ENCODE measurements at regions not wholly inside any gene's neighbourhood (a gene's known extent, or its start where the extent isn't known, plus 50 kb on each side); places are given as distances from the start of the nearest gene placed in this dataset.

DNA sequence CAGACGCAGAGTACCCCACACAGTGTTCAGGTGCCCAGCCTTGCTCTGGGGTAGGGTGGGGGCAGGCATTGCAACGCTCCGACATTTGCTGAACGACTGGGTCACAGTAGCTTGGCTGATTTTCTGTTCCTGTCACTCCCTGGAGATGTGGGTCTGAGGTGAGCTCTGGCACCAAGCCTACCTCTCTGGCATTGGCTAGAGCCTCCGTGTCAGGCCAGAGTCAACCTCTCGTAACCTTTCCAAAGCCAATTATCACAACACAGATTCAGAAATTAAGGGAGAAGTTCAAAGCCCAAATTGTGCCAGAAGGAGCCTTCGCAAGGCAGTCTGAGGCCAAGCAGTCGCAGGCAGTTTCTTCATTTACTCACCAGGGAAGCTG lies 117.2 kb downstream of the IRS2 start:
- Histone ChIP-seq H3K9me3 (replicated peaks; ENCODE audit: low read length) (no peaks in the 10 kb centered on the region), H3K36me3 (ENCODE audit: insufficient read depth, low read length) (no peaks in the 10 kb centered on the region), H3K4me2 (ENCODE audit: low read length) (no peak overlapping the region), H3K27me3 (ENCODE audit: control insufficient read depth, insufficient read depth, low read length) (no peaks in the 10 kb centered on the region), H3K9ac (ENCODE audit: low read depth, low read length) (no peak overlapping the region), H3K4me1 (ENCODE audit: control insufficient read depth, insufficient read depth, low read length) (peaks cover 8% of the 10 kb centered on the region), H3K4me3 (ENCODE audit: low read length) (no peak overlapping the region)

DNA sequence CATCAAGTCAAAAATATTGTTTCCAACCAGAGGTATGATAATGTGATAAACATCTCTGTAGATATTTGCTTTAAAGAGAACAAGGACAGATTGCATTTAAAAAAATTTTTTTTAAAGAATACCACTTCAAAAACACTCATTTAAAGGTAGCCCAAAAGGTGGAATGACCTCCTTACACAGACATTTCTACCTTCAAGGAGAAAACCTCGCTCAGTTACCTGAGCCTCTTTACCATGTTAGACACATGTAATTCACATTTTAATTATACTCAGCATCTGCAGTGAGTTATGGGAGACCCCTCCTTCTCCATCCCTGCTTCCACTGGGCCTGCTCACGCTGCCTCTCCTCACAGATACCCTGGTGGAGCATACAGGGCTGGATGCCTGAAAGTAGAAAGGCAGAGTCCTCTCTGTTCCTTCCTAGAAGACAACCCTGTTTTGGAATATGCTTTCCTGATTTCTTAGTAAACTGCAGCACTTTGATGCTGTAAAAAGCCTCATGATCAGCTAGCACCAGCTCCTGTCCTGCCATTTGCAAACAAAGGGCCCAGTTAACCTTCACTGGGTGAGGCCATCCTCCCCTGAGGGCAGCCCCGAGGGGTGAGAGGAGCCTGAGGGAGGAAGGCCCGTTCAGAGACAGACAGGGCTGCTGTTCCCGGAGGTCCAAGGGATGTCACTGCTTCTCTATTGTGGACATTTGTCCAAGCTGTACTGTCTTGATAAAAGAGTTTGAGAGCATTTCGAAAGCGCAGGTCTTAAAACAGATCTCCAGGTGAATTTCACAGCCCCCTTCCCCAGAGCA lies 117.8 kb downstream of the IRS2 start:
- H3K4me3 ChIP-seq (ENCODE audit: low read length), result no peak overlapping the region

DNA sequence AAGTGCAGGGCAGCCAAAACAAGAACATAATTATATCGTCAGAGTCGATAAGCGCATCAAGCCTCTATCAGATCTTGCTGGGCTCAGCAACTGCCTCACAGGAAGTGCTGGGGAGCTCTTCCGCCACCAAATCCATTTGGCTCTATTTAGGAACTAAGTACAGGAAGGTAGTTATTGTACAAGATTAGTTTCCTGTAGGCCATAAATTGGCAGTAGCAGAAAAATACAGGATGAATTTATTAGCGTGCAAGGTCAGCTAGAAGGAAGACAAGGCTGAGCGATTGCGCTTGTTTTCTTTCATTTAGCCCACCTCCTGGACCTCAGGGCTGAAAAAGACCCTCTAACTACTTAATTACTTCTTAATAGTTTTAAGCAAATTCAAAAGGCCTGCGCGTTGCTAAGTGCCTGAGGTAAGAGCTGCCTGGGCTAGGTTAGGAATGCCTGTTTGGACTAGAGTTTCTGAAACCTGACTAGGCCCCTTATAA lies 118.5 kb downstream of the IRS2 start:
- Histone ChIP-seq H3K36me3 (ENCODE audit: insufficient read depth, low read length) (no peaks in the 10 kb centered on the region), H3K9me3 (replicated peaks; ENCODE audit: low read length) (no peaks in the 10 kb centered on the region), H3K4me2 (ENCODE audit: low read length) (no peak overlapping the region), H3K27me3 (ENCODE audit: control insufficient read depth, insufficient read depth, low read length) (no peaks in the 10 kb centered on the region), H3K4me1 (ENCODE audit: control insufficient read depth, insufficient read depth, low read length) (peaks cover 8% of the 10 kb centered on the region), H3K4me3 (ENCODE audit: low read length) (no peak overlapping the region), H3K9ac (ENCODE audit: low read depth, low read length) (no peak overlapping the region)

More for the DNA sequence above, 117.8 kb downstream of the IRS2 start:
- H3K36me3 ChIP-seq (ENCODE audit: insufficient read depth, low read length), result no peaks in the 10 kb centered on the region
- no peaks in the 10 kb centered on the region for H3K9me3 ChIP-seq (replicated peaks; ENCODE audit: low read length)
- no peaks in the 10 kb centered on the region for H3K27me3 ChIP-seq (ENCODE audit: control insufficient read depth, insufficient read depth, low read length)
- H3K9ac ChIP-seq (ENCODE audit: low read depth, low read length), result no peak overlapping the region
- peaks cover 8% of the 10 kb centered on the region for H3K4me1 ChIP-seq (ENCODE audit: control insufficient read depth, insufficient read depth, low read length)
- H3K4me2 ChIP-seq (ENCODE audit: low read length), result no peak overlapping the region

DNA sequence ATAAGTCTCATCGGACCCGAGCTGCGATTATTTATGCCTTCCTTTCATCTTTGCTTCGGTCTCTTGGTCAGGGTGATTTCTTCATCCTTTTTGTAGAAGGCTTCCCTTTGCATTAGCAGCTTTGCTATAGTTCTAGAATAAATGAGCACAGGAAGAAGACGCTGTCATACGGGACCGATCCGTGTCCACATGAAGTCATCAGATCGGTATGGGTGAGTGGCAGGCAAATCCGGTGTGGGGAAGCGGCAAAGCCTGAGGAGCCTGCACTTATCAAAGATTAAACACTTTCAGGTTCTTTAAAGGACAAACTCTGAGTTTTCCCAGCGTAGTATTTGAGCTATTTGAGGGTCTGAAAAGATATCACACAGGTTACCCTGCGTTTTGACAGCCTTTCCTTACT lies 119.3 kb downstream of the IRS2 start:
- Histone ChIP-seq H3K36me3 (ENCODE audit: insufficient read depth, low read length) (no peaks in the 10 kb centered on the region), H3K4me2 (ENCODE audit: low read length) (peak overlapping the region; percentile 57), H3K9me3 (replicated peaks; ENCODE audit: low read length) (no peaks in the 10 kb centered on the region), H3K27me3 (ENCODE audit: control insufficient read depth, insufficient read depth, low read length) (no peaks in the 10 kb centered on the region), H3K9ac (ENCODE audit: low read depth, low read length) (peak overlapping the region; percentile 2), H3K4me3 (ENCODE audit: low read length) (peak overlapping the region; percentile 16), H3K4me1 (ENCODE audit: control insufficient read depth, insufficient read depth, low read length) (peaks cover 8% of the 10 kb centered on the region)

DNA sequence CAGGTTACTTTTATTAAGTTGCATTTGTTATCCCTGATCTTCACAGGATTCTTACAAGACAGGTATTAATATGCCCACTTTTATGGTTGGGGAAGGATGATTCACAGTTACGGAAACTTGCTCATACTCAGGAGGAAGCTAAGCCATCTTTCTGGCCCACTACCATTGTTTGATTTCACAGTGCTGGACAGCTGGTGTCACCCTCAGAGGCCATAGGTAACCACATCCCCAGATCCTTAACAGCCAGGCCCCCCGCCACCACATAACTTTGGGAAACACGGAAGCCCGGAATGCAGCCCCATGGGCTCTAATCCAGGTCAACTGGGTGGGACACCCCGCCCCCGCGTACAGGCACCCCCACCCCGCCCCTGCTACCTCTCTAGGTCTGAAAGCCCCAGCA lies 119.7 kb downstream of the IRS2 start:
- H3K4me1 ChIP-seq (ENCODE audit: control insufficient read depth, insufficient read depth, low read length), result peaks cover 8% of the 10 kb centered on the region
- no peaks in the 10 kb centered on the region for H3K36me3 ChIP-seq (ENCODE audit: insufficient read depth, low read length)
- no peaks in the 10 kb centered on the region for H3K27me3 ChIP-seq (ENCODE audit: control insufficient read depth, insufficient read depth, low read length)
- H3K9ac ChIP-seq (ENCODE audit: low read depth, low read length), result no peak overlapping the region
- H3K4me3 ChIP-seq (ENCODE audit: low read length), result no peak overlapping the region
- peak overlapping the region; percentile 57 for H3K4me2 ChIP-seq (ENCODE audit: low read length)
- H3K9me3 ChIP-seq (replicated peaks; ENCODE audit: low read length), result no peaks in the 10 kb centered on the region

DNA sequence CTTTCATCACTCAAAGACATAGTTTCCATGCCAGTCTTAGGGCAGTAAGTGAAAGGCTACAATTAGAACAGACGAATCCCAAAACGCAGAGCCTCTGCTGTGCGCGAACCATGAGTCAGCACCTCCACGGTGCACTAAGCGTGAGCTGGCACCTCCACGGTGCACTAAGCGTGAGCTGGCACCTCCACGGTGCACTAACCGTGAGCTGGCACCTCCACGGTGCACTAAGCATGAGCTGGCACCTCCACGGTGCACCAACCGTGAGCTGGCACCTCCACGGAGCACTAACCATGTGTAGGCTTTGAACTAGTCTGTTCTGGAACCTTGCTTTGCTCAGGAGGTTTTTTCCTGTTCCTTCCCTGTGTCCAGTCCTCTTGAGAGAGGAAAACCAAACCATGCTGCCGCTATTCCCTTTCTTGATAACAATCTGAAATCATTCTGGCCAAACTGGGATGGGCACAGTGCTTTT lies 120.6 kb downstream of the IRS2 start:
- no peak overlapping the region for H3K4me3 ChIP-seq (ENCODE audit: low read length)
- H3K9ac ChIP-seq (ENCODE audit: low read depth, low read length), result no peak overlapping the region
- no peaks in the 10 kb centered on the region for H3K27me3 ChIP-seq (ENCODE audit: control insufficient read depth, insufficient read depth, low read length)
- no peaks in the 10 kb centered on the region for H3K36me3 ChIP-seq (ENCODE audit: insufficient read depth, low read length)
- H3K9me3 ChIP-seq (replicated peaks; ENCODE audit: low read length), result no peaks in the 10 kb centered on the region
- no peak overlapping the region for H3K4me2 ChIP-seq (ENCODE audit: low read length)
- H3K4me1 ChIP-seq (ENCODE audit: control insufficient read depth, insufficient read depth, low read length), result peaks cover 8% of the 10 kb centered on the region

DNA sequence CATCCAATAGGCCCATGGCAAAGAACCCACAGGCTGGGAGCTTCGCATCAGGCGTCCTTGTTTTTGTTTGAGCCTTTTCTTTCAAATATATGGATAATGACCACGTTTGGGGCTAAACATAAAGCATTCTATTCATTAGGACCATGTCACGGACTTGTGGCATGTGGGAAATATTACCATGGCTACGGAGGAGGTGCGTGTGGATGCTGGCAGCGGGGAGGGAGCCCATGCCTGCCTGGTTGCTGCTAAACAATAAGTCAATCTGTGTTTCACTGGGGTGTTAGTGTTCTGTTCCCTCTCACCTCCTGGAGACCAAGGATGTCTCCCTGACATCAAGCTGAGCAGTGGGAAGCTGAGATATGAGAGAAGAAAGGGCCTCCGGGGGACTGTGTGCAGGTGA lies 121.1 kb downstream of the IRS2 start:
- Histone ChIP-seq H3K9ac (ENCODE audit: low read depth, low read length) (no peak overlapping the region), H3K36me3 (ENCODE audit: insufficient read depth, low read length) (no peaks in the 10 kb centered on the region), H3K4me3 (ENCODE audit: low read length) (no peak overlapping the region), H3K9me3 (replicated peaks; ENCODE audit: low read length) (no peaks in the 10 kb centered on the region), H3K4me2 (ENCODE audit: low read length) (no peak overlapping the region), H3K27me3 (ENCODE audit: control insufficient read depth, insufficient read depth, low read length) (no peaks in the 10 kb centered on the region), H3K4me1 (ENCODE audit: control insufficient read depth, insufficient read depth, low read length) (peaks cover 8% of the 10 kb centered on the region)

DNA sequence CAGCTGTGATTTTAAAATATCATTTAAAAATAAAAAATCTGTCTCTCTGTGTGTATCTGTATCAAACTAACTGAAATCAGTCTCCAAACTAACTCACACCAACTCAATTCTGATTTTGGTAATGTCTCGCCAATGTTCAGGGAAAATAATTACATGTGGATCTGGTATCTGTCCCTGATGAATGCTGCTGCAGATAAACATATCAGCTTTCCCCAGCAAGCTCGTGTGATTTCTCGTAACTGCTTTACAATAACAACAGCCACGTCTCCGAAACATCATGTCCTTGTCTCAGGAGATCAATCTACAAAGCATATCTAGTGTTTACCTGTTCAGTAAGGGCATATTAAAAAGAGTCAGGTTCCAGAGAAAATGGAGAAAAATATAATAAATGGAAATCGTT lies 129.0 kb downstream of the IRS2 start:
- H3K27me3 ChIP-seq (ENCODE audit: control insufficient read depth, insufficient read depth, low read length), result no peaks in the 10 kb centered on the region
- H3K4me1 ChIP-seq (ENCODE audit: control insufficient read depth, insufficient read depth, low read length), result no peaks in the 10 kb centered on the region
- H3K4me3 ChIP-seq (ENCODE audit: low read length), result no peak overlapping the region
- H3K9me3 ChIP-seq (replicated peaks; ENCODE audit: low read length), result no peaks in the 10 kb centered on the region
- no peak overlapping the region for H3K9ac ChIP-seq (ENCODE audit: low read depth, low read length)
- no peak overlapping the region for H3K4me2 ChIP-seq (ENCODE audit: low read length)
- no peaks in the 10 kb centered on the region for H3K36me3 ChIP-seq (ENCODE audit: insufficient read depth, low read length)

DNA sequence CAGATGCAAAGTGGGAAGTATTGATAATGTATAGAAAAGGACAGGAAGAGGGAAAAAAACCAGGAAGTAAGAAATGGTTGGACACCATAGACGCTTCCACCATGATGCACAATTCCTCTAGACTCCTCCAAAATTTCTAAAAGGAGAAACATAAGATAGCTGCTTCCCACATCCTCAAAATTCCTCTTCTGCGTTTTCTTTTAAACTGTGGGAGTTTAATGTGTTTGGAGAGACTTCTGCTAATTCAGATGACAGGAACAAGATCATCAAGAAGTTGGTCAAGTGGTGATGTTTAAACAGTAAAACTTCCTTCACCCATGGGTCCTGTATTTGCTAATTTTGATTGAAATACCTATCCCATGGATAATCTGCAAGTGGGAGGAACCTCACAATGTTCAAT lies 130.2 kb downstream of the IRS2 start:
- H3K4me1 ChIP-seq (ENCODE audit: control insufficient read depth, insufficient read depth, low read length), result no peaks in the 10 kb centered on the region
- H3K4me2 ChIP-seq (ENCODE audit: low read length), result no peak overlapping the region
- no peak overlapping the region for H3K4me3 ChIP-seq (ENCODE audit: low read length)
- no peak overlapping the region for H3K9ac ChIP-seq (ENCODE audit: low read depth, low read length)
- H3K27me3 ChIP-seq (ENCODE audit: control insufficient read depth, insufficient read depth, low read length), result no peaks in the 10 kb centered on the region
- H3K9me3 ChIP-seq (replicated peaks; ENCODE audit: low read length), result no peaks in the 10 kb centered on the region
- H3K36me3 ChIP-seq (ENCODE audit: insufficient read depth, low read length), result no peaks in the 10 kb centered on the region

DNA sequence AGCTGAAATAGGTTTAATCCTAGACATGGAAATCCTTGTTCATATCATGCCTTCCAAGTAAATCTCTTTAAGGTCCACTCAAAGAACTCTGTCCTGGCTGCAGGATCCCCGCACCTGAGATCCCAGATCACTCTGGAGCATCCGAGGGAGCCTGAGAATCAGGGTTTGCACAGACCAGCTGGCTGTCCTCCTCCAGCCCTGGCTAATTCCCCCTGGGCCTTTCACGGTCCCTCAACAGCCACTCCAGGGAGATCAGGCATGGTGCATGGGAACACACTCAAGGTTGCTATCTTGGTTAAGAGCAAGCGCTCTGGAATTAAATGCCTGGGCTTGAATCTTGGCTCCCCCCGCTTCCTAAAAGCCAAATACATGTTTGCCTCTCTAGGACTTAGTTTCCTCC lies 130.8 kb downstream of the IRS2 start:
- Histone ChIP-seq H3K9me3 (replicated peaks; ENCODE audit: low read length) (no peaks in the 10 kb centered on the region), H3K4me2 (ENCODE audit: low read length) (no peak overlapping the region), H3K4me3 (ENCODE audit: low read length) (no peak overlapping the region), H3K27me3 (ENCODE audit: control insufficient read depth, insufficient read depth, low read length) (no peaks in the 10 kb centered on the region), H3K9ac (ENCODE audit: low read depth, low read length) (no peak overlapping the region), H3K4me1 (ENCODE audit: control insufficient read depth, insufficient read depth, low read length) (no peaks in the 10 kb centered on the region), H3K36me3 (ENCODE audit: insufficient read depth, low read length) (no peaks in the 10 kb centered on the region)

DNA sequence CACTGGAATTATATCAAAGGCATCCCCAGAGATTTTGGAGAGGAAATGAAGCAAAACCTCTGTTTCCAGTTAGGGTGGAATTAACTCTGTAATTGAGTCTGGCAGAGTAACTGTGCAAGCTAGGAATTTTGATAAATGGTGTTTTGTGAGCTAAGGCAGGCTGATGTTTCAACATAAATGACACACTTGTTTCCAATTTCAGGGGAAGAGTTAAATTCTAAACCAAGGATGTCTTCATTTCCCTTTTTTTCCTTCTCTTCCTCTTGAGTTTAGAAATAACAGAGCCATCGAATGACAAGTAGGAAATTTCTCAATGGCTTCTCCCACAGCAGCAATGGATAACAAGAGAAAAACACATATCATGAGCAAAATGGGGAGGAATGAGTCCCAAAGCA lies 131.2 kb downstream of the IRS2 start:
- no peak overlapping the region for H3K4me3 ChIP-seq (ENCODE audit: low read length)
- H3K9ac ChIP-seq (ENCODE audit: low read depth, low read length), result no peak overlapping the region
- no peaks in the 10 kb centered on the region for H3K9me3 ChIP-seq (replicated peaks; ENCODE audit: low read length)
- no peak overlapping the region for H3K4me2 ChIP-seq (ENCODE audit: low read length)
- H3K27me3 ChIP-seq (ENCODE audit: control insufficient read depth, insufficient read depth, low read length), result no peaks in the 10 kb centered on the region
- H3K36me3 ChIP-seq (ENCODE audit: insufficient read depth, low read length), result no peaks in the 10 kb centered on the region
- no peaks in the 10 kb centered on the region for H3K4me1 ChIP-seq (ENCODE audit: control insufficient read depth, insufficient read depth, low read length)

Measured in skeletal muscle satellite cell (primary cell).